ENCODE measurements at regions not wholly inside any gene's neighbourhood (a gene's known extent, or its start where the extent isn't known, plus 50 kb on each side); places are given as distances from the start of the nearest gene placed in this dataset.

GRCh38 chr16:5653041-5653440 lies 555.4 kb upstream of the EEF2KMT start:
- DNase-seq (ENCODE audit: low read depth, low spot score) = no peak
- Mint-ChIP-seq H3K9me3 (no peaks in the 10 kb centered on the region), H3K4me1 (no peaks in the 10 kb centered on the region), H3K36me3 (ENCODE audit: low read depth) (no peaks in the 10 kb centered on the region), H3K4me3 (no peak overlapping the region), H3K27ac (ENCODE audit: unreplicated experiment) (no peak overlapping the region), H3K27me3 (ENCODE audit: low read depth) (peaks cover 19% of the 10 kb centered on the region)
- TF ChIP-seq CTCF (conservative IDR thresholded peaks at IDR 0.05) = no peak

- H3K4me1 Mint-ChIP-seq = no peaks in the 10 kb centered on the region
- H3K36me3 Mint-ChIP-seq (ENCODE audit: low read depth) = no peaks in the 10 kb centered on the region
- H3K27me3 Mint-ChIP-seq (ENCODE audit: low read depth) = peaks cover 23% of the 10 kb centered on the region
- no peak for DNase-seq (ENCODE audit: low read depth, low spot score)
- H3K27ac Mint-ChIP-seq (ENCODE audit: unreplicated experiment) = no peak overlapping the region
- H3K4me3 Mint-ChIP-seq = no peak overlapping the region
- TF ChIP-seq CTCF (conservative IDR thresholded peaks at IDR 0.05) = no peak
- H3K9me3 Mint-ChIP-seq = no peaks in the 10 kb centered on the region
Measured at GRCh38 chr16:5649762-5650743, 552.5 kb upstream of the EEF2KMT start.

- Mint-ChIP-seq H3K9me3 (no peaks in the 10 kb centered on the region), H3K27ac (ENCODE audit: unreplicated experiment) (no peak overlapping the region), H3K4me3 (no peak overlapping the region), H3K4me1 (no peaks in the 10 kb centered on the region), H3K36me3 (ENCODE audit: low read depth) (no peaks in the 10 kb centered on the region), H3K27me3 (ENCODE audit: low read depth) (peaks cover 26% of the 10 kb centered on the region)
- TF ChIP-seq CTCF (conservative IDR thresholded peaks at IDR 0.05) = no peak
- DNase-seq (ENCODE audit: low read depth, low spot score) = no peak
Measured at GRCh38 chr16:5647051-5647450, 549.5 kb upstream of the EEF2KMT start.

GRCh38 chr16:5643855-5644531 lies 546.4 kb upstream of the EEF2KMT start:
- Mint-ChIP-seq H3K4me1 (no peaks in the 10 kb centered on the region), H3K9me3 (no peaks in the 10 kb centered on the region), H3K4me3 (no peak overlapping the region), H3K27me3 (ENCODE audit: low read depth) (peaks cover 29% of the 10 kb centered on the region), H3K36me3 (ENCODE audit: low read depth) (no peaks in the 10 kb centered on the region), H3K27ac (ENCODE audit: unreplicated experiment) (no peak overlapping the region)
- no peak for DNase-seq (ENCODE audit: low read depth, low spot score)
- TF ChIP-seq CTCF (conservative IDR thresholded peaks at IDR 0.05) = no peak

GRCh38 chr16:5642436-5642835 lies 544.8 kb upstream of the EEF2KMT start:
- DNase-seq (ENCODE audit: low read depth, low spot score) = no peak
- TF ChIP-seq CTCF (conservative IDR thresholded peaks at IDR 0.05) = no peak
- Mint-ChIP-seq H3K4me3 (no peak overlapping the region), H3K27ac (ENCODE audit: unreplicated experiment) (no peak overlapping the region), H3K36me3 (ENCODE audit: low read depth) (no peaks in the 10 kb centered on the region), H3K4me1 (no peaks in the 10 kb centered on the region), H3K9me3 (no peaks in the 10 kb centered on the region), H3K27me3 (ENCODE audit: low read depth) (peaks cover 31% of the 10 kb centered on the region)
